ENCODE measurements at regions not wholly inside any gene's neighbourhood (a gene's known extent, or its start where the extent isn't known, plus 50 kb on each side); places are given as distances from the start of the nearest gene placed in this dataset.

GRCh38 chr2:147492471-147492870, 352.4 kb upstream of the ACVR2A start:
- no peak for TF ChIP-seq CTCF (IDR thresholded peaks at IDR 0.05; ENCODE audit: control insufficient read depth, insufficient read depth, low read depth, low read length, missing control alignments)
- DNase-seq (ENCODE audit: low read depth) = no peak
- H3K4me3 ChIP-seq (ENCODE audit: control insufficient read depth, low read depth, low read length) = no peak overlapping the region

DNA sequence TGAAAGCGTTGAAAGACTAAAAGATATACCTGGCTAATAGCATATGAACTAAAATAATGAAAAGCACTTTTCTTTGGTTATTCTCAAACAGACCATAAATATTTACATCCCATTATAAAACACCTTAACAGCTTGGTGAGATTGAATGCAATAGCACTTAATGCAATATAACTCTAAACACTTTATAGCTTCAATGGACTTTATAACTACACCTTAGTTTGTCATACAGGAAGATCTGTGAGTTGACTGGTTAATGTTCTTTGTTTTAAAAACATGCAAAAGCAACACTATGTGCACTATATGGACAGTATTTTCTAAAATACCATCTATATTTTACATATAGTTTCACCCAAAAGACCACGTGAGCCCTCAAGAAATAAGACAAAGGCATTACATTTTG, 353.3 kb upstream of the ACVR2A start:
- no peak for TF ChIP-seq CTCF (IDR thresholded peaks at IDR 0.05; ENCODE audit: control insufficient read depth, insufficient read depth, low read depth, low read length, missing control alignments)
- H3K4me3 ChIP-seq (ENCODE audit: control insufficient read depth, low read depth, low read length) = no peak overlapping the region
- no peak for DNase-seq (ENCODE audit: low read depth)

DNA sequence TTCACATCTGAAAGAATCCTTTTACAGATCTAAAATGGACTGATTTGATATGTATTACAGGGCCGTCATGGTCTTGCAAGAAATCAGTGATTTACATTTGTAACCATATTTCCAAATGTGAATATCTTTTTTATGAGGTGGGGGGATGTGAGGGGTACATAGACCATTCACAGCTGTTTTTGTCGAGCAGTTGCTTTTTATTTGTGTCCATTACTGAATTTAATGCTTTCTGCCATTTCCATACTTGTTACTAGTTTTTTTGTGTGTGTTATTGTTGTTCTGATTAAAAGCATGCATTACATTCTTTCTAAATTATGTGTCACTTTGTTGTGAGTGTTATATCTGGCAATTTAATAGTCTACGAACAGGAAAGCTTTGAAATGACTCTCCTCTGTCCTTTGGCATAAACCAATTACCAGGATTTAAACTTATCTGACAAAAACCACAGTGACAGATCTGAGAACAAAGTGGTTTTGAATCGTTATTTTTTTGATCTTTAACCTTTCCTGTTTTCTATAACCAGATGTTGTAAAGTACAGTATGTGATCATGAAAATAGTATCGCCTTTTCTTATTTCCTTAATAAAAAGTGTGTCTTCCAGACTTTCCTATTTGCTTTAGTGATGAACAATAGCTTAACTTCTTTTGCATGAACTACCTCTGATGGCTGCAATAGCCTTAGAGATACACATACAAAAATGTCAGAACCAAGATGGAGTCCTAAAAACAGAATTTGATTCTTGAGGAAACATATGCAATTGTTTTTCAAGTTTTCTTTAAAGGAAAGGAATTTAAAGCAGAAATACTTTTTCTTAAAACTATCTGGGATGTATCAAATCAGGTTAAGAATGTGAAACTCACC, 354.2 kb upstream of the ACVR2A start:
- no peak for DNase-seq (ENCODE audit: low read depth)
- no peak for TF ChIP-seq CTCF (IDR thresholded peaks at IDR 0.05; ENCODE audit: control insufficient read depth, insufficient read depth, low read depth, low read length, missing control alignments)
- H3K4me3 ChIP-seq (ENCODE audit: control insufficient read depth, low read depth, low read length) = no peak overlapping the region

GRCh38 chr2:147488472-147488871, 356.4 kb upstream of the ACVR2A start:
- TF ChIP-seq CTCF (IDR thresholded peaks at IDR 0.05; ENCODE audit: control insufficient read depth, insufficient read depth, low read depth, low read length, missing control alignments) = no peak
- no peak for DNase-seq (ENCODE audit: low read depth)
- no peak overlapping the region for H3K4me3 ChIP-seq (ENCODE audit: control insufficient read depth, low read depth, low read length)

DNA sequence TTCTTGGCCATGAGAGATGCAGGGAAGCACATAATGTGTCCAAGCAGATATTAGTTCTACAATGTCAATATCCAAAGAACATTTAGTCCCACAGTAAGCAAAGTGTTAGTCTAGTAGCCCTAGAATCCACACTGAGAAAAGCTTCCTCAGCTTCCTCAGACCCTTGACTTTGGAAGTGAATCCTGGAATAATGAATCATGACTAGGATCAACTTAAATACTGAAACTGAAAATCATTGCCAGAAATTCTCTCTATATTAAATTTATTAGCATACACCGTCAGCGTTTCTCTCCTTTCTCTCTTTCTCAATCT, 356.9 kb upstream of the ACVR2A start:
- no peak overlapping the region for H3K4me3 ChIP-seq (ENCODE audit: control insufficient read depth, low read depth, low read length)
- no peak for TF ChIP-seq CTCF (IDR thresholded peaks at IDR 0.05; ENCODE audit: control insufficient read depth, insufficient read depth, low read depth, low read length, missing control alignments)
- DNase-seq (ENCODE audit: low read depth) = no peak

DNA sequence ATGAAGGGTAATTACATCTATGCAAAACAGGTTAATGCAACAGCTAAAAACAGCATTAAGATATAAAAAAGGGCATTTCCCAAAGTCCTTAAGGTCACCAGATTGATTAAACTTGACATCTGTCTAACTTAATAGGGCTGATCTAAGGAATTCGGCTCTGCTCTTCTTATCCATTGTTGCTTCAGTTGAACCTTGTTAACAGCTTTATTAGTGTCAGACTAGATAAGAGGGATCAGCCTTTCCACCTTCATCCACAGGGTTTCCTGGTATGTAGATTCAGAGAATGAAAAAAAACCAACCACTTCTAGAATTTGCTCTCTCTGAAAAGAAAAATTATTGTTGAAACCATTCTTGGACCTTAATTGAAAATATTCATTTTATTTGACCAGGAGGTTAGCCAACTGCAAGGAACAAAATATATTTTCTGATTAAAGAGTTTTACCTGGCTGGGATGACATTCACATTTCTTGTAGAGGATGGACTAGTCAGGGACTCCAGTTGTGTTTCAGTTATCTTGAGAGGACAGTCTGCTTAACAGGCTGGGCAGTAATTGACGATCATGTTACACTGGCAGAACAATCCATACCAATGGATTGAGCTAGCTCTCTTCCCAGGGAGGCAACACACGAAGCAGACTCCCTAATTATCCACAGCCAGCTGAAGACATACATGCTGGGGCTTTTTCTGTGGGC, 357.4 kb upstream of the ACVR2A start:
- no peak for DNase-seq (ENCODE audit: low read depth)
- TF ChIP-seq CTCF (IDR thresholded peaks at IDR 0.05; ENCODE audit: control insufficient read depth, insufficient read depth, low read depth, low read length, missing control alignments) = no peak
- H3K4me3 ChIP-seq (ENCODE audit: control insufficient read depth, low read depth, low read length) = no peak overlapping the region
